ENCODE measurements at regions not wholly inside any gene's neighbourhood (a gene's known extent, or its start where the extent isn't known, plus 50 kb on each side); places are given as distances from the start of the nearest gene placed in this dataset.

DNA sequence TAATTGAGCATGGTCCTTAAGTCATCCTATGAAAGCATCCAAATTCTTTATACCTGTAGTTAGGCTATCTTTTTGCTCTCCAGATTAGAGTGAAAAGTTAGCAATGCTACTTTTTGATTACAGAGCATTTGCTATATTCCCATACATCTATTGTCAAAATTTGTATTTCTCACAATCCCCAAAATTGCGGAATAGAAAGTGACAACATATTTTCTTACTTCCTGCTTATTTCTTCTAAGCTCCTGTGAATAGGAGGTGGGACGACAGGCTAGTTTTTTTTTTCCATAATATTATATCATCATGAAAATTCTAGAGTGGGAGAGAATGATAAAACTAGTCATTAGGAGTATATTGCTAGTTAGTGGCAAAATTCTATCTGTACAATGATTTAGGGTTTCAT is 264.0 kb upstream of the DPYD start:
- TF ChIP-seq RAD21 (IDR thresholded peaks at IDR 0.05; ENCODE audit: low read depth) (no peak), ZBTB7A (IDR thresholded peaks at IDR 0.05; ENCODE audit: low read depth) (no peak)

DNA sequence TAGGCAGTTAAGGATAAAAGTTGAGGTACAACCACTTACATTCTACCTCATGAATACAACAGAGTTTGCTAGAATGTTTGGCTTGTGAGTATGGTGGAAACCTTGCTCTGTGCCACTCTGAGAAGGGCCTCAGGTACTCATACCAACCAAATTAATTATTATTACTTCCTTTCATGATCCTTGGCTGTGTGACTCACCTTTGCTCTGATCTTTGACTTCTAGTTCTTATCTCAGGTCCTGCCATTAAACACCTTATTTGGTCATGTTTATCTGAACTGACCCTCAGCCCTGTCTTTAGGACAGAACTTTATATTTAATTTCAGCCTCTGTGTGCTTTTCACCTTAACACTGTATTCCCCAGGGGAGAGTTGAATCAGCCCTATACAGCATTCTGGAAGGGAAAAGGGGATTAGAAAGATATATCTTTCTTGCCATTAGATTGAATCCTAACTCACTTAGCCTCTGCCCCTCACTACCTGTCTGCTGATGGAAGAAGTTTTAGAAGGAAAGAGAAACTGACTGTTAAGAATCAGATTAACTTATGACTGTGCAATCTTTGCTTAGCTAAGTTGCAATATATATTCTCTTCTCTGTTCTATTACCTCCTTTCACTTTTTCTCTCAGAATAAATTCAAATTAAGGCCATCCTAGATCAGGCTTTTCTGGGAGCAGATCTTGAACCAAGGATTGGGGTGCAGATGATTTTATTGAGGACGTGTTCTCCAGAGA is 260.4 kb upstream of the DPYD start:
- no peak for TF ChIP-seq TAF1 (IDR thresholded peaks at IDR 0.05; ENCODE audit: low read depth)
- no peak for TF ChIP-seq FOXM1 (IDR thresholded peaks at IDR 0.05; ENCODE audit: borderline replicate concordance, low read depth)
- no peak for TF ChIP-seq NFIC (IDR thresholded peaks at IDR 0.05)
- no peak for TF ChIP-seq EGR1 (IDR thresholded peaks at IDR 0.05)
- TF ChIP-seq EP300 (IDR thresholded peaks at IDR 0.05; ENCODE audit: borderline replicate concordance): no peak
- TF ChIP-seq ZBTB7A (IDR thresholded peaks at IDR 0.05; ENCODE audit: low read depth): no peak
- TF ChIP-seq, protein P1, sequence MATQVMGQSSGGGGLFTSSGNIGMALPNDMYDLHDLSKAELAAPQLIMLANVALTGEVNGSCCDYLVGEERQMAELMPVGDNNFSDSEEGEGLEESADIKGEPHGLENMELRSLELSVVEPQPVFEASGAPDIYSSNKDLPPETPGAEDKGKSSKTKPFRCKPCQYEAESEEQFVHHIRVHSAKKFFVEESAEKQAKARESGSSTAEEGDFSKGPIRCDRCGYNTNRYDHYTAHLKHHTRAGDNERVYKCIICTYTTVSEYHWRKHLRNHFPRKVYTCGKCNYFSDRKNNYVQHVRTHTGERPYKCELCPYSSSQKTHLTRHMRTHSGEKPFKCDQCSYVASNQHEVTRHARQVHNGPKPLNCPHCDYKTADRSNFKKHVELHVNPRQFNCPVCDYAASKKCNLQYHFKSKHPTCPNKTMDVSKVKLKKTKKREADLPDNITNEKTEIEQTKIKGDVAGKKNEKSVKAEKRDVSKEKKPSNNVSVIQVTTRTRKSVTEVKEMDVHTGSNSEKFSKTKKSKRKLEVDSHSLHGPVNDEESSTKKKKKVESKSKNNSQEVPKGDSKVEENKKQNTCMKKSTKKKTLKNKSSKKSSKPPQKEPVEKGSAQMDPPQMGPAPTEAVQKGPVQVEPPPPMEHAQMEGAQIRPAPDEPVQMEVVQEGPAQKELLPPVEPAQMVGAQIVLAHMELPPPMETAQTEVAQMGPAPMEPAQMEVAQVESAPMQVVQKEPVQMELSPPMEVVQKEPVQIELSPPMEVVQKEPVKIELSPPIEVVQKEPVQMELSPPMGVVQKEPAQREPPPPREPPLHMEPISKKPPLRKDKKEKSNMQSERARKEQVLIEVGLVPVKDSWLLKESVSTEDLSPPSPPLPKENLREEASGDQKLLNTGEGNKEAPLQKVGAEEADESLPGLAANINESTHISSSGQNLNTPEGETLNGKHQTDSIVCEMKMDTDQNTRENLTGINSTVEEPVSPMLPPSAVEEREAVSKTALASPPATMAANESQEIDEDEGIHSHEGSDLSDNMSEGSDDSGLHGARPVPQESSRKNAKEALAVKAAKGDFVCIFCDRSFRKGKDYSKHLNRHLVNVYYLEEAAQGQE (IDR thresholded peaks at IDR 0.05; ENCODE audit: low read depth): no peak
- TF ChIP-seq YY1 (IDR thresholded peaks at IDR 0.05; ENCODE audit: low read depth): no peak

DNA sequence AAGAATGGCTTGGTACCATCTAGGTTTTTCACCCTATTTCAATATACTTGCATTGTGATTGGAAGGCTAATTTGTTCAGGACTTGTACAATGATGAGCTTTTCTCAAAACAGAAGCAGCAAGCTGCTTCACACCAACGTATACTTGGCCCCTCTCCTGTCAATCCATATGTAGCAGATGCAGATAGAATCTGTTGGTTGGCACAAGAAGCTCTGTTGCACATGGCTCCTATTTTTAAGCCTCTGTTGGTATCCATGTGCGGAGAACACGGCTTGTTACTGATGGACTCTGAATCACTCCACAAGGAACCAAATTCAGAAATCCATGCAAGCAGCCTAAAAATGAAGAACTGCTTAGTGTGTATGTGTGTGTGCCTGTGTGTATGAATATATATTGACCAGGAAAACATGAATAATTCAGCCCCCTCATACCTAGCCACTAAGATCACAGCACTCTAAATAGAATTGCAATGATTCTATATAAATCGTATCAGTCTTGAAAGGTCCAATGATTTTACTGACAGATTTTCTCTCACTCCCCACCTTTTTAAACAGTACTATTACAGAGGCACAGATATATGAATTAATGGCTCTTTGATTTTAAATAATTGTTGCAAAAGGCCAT is 258.4 kb upstream of the DPYD start:
- TF ChIP-seq, protein P2, sequence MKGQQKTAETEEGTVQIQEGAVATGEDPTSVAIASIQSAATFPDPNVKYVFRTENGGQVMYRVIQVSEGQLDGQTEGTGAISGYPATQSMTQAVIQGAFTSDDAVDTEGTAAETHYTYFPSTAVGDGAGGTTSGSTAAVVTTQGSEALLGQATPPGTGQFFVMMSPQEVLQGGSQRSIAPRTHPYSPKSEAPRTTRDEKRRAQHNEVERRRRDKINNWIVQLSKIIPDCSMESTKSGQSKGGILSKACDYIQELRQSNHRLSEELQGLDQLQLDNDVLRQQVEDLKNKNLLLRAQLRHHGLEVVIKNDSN (IDR thresholded peaks at IDR 0.05): no peak
- TF ChIP-seq FOXM1 (IDR thresholded peaks at IDR 0.05; ENCODE audit: borderline replicate concordance, low read depth) (no peak), EP300 (IDR thresholded peaks at IDR 0.05; ENCODE audit: borderline replicate concordance) (no peak), TEAD4 (IDR thresholded peaks at IDR 0.05) (no peak), YY1 (IDR thresholded peaks at IDR 0.05; ENCODE audit: low read depth) (no peak), CEBPB (IDR thresholded peaks at IDR 0.05) (no peak)
- TF ChIP-seq, protein P1 (IDR thresholded peaks at IDR 0.05; ENCODE audit: low read depth): no peak

DNA sequence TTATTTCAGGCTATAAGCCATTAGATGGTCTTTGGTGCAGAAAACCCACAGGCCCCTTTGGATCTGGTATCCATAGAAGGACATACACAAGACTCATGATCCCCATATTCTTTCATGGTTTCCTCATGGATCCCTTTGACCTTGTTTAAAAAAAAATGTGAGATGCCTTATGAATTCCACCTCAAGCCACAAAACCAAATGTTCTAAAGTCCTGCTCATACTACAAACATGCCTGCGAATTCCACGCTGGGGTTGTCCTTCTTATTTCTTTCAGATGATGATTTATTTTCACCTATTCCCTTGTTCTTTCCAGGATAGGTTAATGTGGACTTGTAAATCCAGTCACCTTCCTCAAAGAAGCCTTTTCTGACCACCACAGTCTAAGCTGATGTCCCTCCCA is 256.9 kb upstream of the DPYD start:
- TF ChIP-seq FOXM1 (IDR thresholded peaks at IDR 0.05; ENCODE audit: borderline replicate concordance, low read depth) (no peak), EP300 (IDR thresholded peaks at IDR 0.05; ENCODE audit: borderline replicate concordance) (no peak), TAF1 (IDR thresholded peaks at IDR 0.05; ENCODE audit: low read depth) (no peak), NFIC (IDR thresholded peaks at IDR 0.05) (no peak)
- TF ChIP-seq, protein P2 (IDR thresholded peaks at IDR 0.05): no peak

DNA sequence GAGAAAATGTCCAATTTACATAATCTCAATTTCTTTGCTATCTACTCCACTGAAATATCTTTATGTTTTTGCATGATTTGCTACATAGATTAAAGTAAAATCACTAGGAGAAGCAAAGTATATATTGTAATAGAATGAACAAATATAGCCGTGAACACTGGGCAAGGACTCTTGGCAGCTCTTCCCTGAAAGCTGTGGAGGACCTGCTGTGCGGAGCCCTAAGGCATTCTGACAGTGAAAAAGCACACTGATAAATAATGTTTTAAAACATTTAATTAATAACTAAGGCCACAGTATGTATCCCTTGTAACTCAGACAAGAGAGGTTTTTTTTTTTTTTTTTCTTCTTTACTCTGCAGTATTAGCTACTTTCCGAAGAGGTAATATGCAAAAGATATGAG is 256.1 kb upstream of the DPYD start:
- TF ChIP-seq, protein P3, sequence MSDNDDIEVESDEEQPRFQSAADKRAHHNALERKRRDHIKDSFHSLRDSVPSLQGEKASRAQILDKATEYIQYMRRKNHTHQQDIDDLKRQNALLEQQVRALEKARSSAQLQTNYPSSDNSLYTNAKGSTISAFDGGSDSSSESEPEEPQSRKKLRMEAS (IDR thresholded peaks at IDR 0.05): no peak
- TF ChIP-seq TCF12 (IDR thresholded peaks at IDR 0.05; ENCODE audit: low read depth) (no peak), TAF1 (IDR thresholded peaks at IDR 0.05; ENCODE audit: low read depth) (no peak)

DNA sequence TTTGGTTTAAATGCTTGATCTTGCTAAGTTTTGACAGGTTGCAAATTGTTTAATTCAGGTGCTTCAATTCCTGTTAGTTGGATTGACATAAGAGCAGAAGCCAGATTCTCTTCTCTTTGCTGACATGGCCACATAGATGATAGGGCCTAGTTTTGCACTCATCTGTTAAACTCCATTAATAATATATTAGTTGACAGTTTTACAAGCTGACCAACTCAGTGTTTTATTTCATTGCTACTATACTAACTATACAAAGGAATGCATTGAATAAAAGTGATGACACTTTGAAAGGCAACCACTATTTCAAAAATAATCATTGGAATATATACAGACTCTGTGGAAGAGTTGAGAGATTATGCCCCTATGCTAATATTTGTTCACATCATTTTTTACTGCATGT is 255.6 kb upstream of the DPYD start:
- no peak for TF ChIP-seq TAF1 (IDR thresholded peaks at IDR 0.05; ENCODE audit: low read depth)
- TF ChIP-seq CEBPB (IDR thresholded peaks at IDR 0.05): no peak
- TF ChIP-seq NFIC (IDR thresholded peaks at IDR 0.05): no peak
- TF ChIP-seq, protein P1 (IDR thresholded peaks at IDR 0.05; ENCODE audit: low read depth): no peak
- TF ChIP-seq, protein P2 (IDR thresholded peaks at IDR 0.05): no peak
- TF ChIP-seq RAD21 (IDR thresholded peaks at IDR 0.05; ENCODE audit: low read depth): no peak
- no peak for TF ChIP-seq TEAD4 (IDR thresholded peaks at IDR 0.05)
- no peak for TF ChIP-seq CREB1 (IDR thresholded peaks at IDR 0.05; ENCODE audit: low read depth)
- TF ChIP-seq EP300 (IDR thresholded peaks at IDR 0.05; ENCODE audit: borderline replicate concordance): no peak
- no peak for TF ChIP-seq ZBTB7A (IDR thresholded peaks at IDR 0.05; ENCODE audit: low read depth)
- no peak for TF ChIP-seq YY1 (IDR thresholded peaks at IDR 0.05; ENCODE audit: low read depth)
- no peak for TF ChIP-seq TCF12 (IDR thresholded peaks at IDR 0.05; ENCODE audit: low read depth)
- TF ChIP-seq, protein P3 (IDR thresholded peaks at IDR 0.05): no peak
- TF ChIP-seq FOXM1 (IDR thresholded peaks at IDR 0.05; ENCODE audit: borderline replicate concordance, low read depth): no peak
- TF ChIP-seq EGR1 (IDR thresholded peaks at IDR 0.05): no peak

Measured in Ishikawa (cell line).